Activated B cell treated with CpG ODN at 0.5 μM for 24 hours (primary cell): ENCODE measurements at regions not wholly inside any gene's neighbourhood (a gene's known extent, or its start where the extent isn't known, plus 50 kb on each side); places are given as distances from the start of the nearest gene placed in this dataset.

Experiments used
- ATAC-seq: fragments of 200-7000 bp; cut with Tn5 transposase; one replicate; pipeline ENCODE4 v1.10.0; 2021; ENCODE audit warnings: low read depth, mild to moderate bottlenecking, moderate library complexity
- CTCF ChIA-PET: fragments of 350-600 bp; sonication (Branson Sonifier 250); formaldehyde crosslinking; loops from one replicate; lab custom pipeline; 2021; ENCODE audit warnings: antibody characterized with exemption; lab: Charles Lee
- POLR2A ChIA-PET: fragments of 350-600 bp; sonication (Branson Sonifier 250); formaldehyde crosslinking; loops from one replicate; lab custom pipeline; 2021; ENCODE audit warnings: antibody characterized with exemption; lab: Charles Lee
- DNase-seq: peaks from one replicate; pipeline ENCODE4 v3.0.0; 2022
- H3K27ac Mint-ChIP-seq: one replicate; pipeline ENCODE4 v1.8.0; 2020; ENCODE audit warnings: mixed read lengths
- H3K27me3 Mint-ChIP-seq: one replicate; pipeline ENCODE4 v1.8.0; 2021; ENCODE audit warnings: mixed read lengths
- H3K36me3 Mint-ChIP-seq: one replicate; pipeline ENCODE4 v1.8.0; 2021; ENCODE audit warnings: low read depth, mixed read lengths
- H3K4me1 Mint-ChIP-seq: one replicate; pipeline ENCODE4 v1.8.0; 2021; ENCODE audit warnings: mixed read lengths
- H3K4me3 Mint-ChIP-seq: one replicate; pipeline ENCODE4 v1.8.0; 2020; ENCODE audit warnings: mild to moderate bottlenecking, mixed read lengths
- H3K9me3 Mint-ChIP-seq: one replicate; pipeline ENCODE4 v1.8.0; 2020; ENCODE audit warnings: mixed read lengths
- intact Hi-C: fragments of 100-400 bp; cut with micrococcal nuclease; formaldehyde crosslinking; loops from one replicate; pipeline ENCODE4 v1.15.1; 2024
- TF ChIP-seq, protein P1 (sequence below): fragments of 200-600 bp; IDR thresholded peaks from one replicate; pipeline ENCODE4 v1.8.0; 2022; ENCODE audit warnings: antibody characterized with exemption, mild to moderate bottlenecking

DNA sequence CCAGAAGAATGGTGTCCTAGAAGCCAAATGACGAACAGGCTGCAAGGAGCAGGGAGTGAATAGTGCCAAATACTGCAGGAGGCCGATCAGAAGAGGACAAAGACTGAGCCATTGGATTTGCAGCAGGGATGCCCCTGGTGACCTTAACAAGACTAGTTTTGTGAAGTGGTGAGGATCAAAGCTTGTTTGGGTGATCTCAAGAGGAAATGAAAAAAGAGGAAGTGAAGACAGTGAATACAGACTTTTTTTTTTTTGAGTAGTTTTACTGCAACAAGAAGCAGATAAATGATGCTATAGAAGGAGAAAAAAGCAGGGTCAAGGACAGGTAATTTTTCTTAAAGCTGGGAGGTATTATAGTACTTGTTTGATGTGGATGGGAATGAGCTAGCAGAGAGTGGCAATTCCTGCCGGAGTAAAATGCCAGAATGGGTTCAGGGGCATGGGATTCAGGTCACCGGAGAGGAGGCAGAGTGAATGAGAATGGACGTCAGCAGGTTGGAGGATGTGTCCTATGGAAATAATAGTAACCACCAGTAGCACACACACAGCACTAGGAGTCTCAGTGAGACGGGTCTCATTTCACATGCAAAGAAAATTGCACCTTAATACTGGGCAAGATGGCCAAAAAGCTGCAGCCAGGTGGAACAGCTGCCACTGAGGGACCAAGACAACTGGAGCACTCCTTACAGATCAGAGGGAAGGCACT lies 345.8 kb upstream of the CCDC196 start:
- Mint-ChIP-seq H3K4me3 (no peak overlapping the region), H3K27me3 (peaks cover 16% of the 10 kb centered on the region), H3K27ac (no peak overlapping the region), H3K4me1 (peaks cover 3% of the 10 kb centered on the region), H3K9me3 (no peaks in the 10 kb centered on the region), H3K36me3 (no peaks in the 10 kb centered on the region)
- DNase-seq (no peak), ATAC-seq (peak; percentile 71)
- CTCF ChIA-PET, result no interaction called here
- TF ChIP-seq, protein P1, sequence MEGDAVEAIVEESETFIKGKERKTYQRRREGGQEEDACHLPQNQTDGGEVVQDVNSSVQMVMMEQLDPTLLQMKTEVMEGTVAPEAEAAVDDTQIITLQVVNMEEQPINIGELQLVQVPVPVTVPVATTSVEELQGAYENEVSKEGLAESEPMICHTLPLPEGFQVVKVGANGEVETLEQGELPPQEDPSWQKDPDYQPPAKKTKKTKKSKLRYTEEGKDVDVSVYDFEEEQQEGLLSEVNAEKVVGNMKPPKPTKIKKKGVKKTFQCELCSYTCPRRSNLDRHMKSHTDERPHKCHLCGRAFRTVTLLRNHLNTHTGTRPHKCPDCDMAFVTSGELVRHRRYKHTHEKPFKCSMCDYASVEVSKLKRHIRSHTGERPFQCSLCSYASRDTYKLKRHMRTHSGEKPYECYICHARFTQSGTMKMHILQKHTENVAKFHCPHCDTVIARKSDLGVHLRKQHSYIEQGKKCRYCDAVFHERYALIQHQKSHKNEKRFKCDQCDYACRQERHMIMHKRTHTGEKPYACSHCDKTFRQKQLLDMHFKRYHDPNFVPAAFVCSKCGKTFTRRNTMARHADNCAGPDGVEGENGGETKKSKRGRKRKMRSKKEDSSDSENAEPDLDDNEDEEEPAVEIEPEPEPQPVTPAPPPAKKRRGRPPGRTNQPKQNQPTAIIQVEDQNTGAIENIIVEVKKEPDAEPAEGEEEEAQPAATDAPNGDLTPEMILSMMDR, result no peak
- POLR2A ChIA-PET, result no interaction called here
- intact Hi-C loops, result no loop called here

DNA sequence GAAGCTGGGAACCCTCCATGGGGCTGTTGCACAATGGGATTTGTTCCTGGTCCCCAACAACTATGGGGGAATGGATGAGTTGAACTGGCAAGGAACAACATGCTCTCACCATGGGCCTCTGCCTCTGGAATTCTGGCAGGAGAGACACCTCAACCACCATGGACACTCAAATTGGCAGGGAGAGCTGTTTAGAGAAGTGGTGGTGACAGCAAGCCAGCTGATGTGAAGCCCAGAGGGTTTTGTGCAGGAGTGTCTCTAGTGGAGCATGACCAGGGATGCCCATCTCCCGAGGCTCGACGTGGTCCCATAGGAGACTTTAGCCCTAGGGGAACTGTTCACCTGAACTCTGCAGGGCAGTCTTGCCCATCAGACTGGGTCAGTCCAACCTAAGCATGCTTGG lies 345.2 kb upstream of the CCDC196 start:
- intact Hi-C loops, result no loop called here
- H3K9me3 Mint-ChIP-seq, result no peaks in the 10 kb centered on the region
- ChIA-PET POLR2A (no interaction called here), CTCF (no interaction called here)
- peaks cover 19% of the 10 kb centered on the region for H3K27me3 Mint-ChIP-seq
- no peak for ATAC-seq
- no peak overlapping the region for H3K4me3 Mint-ChIP-seq
- TF ChIP-seq, protein P1, result no peak
- DNase-seq, result no peak
- no peak overlapping the region for H3K27ac Mint-ChIP-seq
- peaks cover 3% of the 10 kb centered on the region for H3K4me1 Mint-ChIP-seq
- no peaks in the 10 kb centered on the region for H3K36me3 Mint-ChIP-seq

DNA sequence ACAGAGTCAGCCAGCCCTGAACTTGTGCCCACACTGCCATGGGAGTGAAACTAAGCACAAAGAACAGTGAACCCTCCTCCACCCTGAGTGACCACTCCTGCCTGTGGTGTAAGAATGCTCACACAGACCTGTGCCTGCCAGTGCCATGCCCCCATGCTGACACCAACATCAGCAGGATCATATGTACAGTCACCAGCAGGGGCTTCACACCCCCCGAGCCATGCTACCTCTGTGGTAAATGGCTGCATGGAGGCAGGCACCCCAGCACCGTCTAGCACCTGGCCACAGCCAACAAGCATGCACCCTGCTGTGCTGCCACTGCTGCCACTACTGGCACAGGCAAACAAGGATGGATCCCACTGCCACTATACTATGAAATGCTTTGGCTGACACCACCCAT lies 344.4 kb upstream of the CCDC196 start:
- no peak overlapping the region for H3K27ac Mint-ChIP-seq
- ATAC-seq, result no peak
- intact Hi-C loops, result no loop called here
- H3K27me3 Mint-ChIP-seq, result peaks cover 25% of the 10 kb centered on the region
- H3K4me3 Mint-ChIP-seq, result no peak overlapping the region
- no peaks in the 10 kb centered on the region for H3K9me3 Mint-ChIP-seq
- peaks cover 3% of the 10 kb centered on the region for H3K4me1 Mint-ChIP-seq
- ChIA-PET CTCF (no interaction called here), POLR2A (no interaction called here)
- TF ChIP-seq, protein P1, result no peak
- no peaks in the 10 kb centered on the region for H3K36me3 Mint-ChIP-seq
- no peak for DNase-seq

DNA sequence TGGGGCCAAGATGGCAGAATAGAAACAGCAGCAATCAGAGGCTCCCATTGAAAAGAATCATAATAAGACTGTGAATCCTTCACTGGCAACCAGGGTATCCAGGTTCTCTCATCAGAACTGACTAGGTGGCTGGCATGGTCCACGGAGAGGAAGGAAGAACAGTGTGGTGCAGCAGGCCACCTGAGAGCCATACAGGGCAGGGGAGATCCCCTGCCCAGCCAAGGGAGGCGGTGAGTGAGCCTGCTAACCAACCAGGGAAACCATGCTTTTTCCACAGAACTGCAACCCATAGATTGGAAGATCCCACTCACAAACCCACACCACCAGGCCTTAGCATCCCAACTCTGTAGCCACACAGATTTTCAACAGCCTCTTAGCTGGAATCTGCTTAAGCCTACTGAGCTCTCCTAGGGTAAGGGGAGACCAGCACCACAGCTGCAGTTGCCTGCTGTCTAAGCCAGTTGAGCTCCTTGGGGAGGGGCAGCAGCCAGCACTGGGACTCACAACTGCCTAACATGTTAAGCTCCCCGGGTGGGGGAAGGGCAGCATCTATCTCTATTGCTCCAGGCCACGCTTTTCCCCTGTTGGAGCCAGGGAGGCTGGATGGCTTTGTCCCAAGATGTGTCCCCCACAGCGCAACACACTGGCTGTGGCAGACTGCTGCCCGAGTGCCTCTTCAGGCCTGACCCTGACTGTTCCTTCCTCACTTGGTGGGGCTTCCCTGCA lies 342.6 kb upstream of the CCDC196 start:
- TF ChIP-seq, protein P1, result no peak
- ChIA-PET POLR2A (no interaction called here), CTCF (no interaction called here)
- intact Hi-C loops, result no loop called here
- ATAC-seq (no peak), DNase-seq (no peak)
- Mint-ChIP-seq H3K27ac (no peak overlapping the region), H3K9me3 (no peaks in the 10 kb centered on the region), H3K36me3 (no peaks in the 10 kb centered on the region), H3K4me3 (no peak overlapping the region), H3K27me3 (peaks cover 31% of the 10 kb centered on the region), H3K4me1 (peaks cover 3% of the 10 kb centered on the region)

DNA sequence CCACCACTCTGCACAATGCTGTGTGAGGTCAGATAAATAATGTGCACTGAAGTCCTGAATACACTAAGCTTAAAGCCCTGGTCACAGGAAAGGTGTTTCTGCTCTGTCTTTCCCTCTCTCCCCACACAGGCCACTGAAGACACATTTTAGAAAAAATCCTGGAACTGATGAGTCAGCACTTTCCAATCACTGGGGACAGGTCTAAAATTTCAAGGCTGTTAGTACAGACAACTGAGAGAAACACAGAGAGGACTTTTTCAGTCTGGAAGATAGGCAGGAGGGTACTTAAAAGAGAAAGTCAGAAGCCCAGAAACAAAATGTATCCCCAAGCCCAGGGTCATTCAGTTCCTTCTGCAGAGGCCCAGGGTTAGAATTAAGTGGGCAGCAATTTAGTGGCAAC lies 333.9 kb upstream of the CCDC196 start:
- H3K36me3 Mint-ChIP-seq, result no peaks in the 10 kb centered on the region
- ATAC-seq, result no peak
- no peak overlapping the region for H3K4me3 Mint-ChIP-seq
- H3K4me1 Mint-ChIP-seq, result no peaks in the 10 kb centered on the region
- CTCF ChIA-PET, result no interaction called here
- TF ChIP-seq, protein P1, result no peak
- no peak for DNase-seq
- no peak overlapping the region for H3K27ac Mint-ChIP-seq
- intact Hi-C loops, result no loop called here
- H3K9me3 Mint-ChIP-seq, result peaks cover 4% of the 10 kb centered on the region
- H3K27me3 Mint-ChIP-seq, result peaks cover 4% of the 10 kb centered on the region
- POLR2A ChIA-PET, result no interaction called here
